Stomach (tissue), 8 donors: ENCODE measurements at regions not wholly inside any gene's neighbourhood (a gene's known extent, or its start where the extent isn't known, plus 50 kb on each side); places are given as distances from the start of the nearest gene placed in this dataset.

Experiments used
- DNase-seq, 2 donors: peaks; one replicate each; pipeline versions ENCODE4 v3.0.0 to v3.0.0-alpha.2; 2013 to 2019
- H3K27ac ChIP-seq, 5 donors: fragments of 200-600 bp in 4 of 5; sonication (generic) in 4 of 5; one replicate each; pipeline ENCODE4 v1.5.1; 2013 to 2019; ENCODE audit warnings: mild to moderate bottlenecking in 1 of 5, moderate library complexity in 1 of 5
- H3K27me3 ChIP-seq, 3 donors: fragments of 200-600 bp; sonication (generic); one replicate each; pipeline ENCODE4 v1.5.1; 2017 to 2019; ENCODE audit warnings: mixed run types in 1 of 3
- H3K36me3 ChIP-seq, 4 donors: fragments of 200-600 bp; sonication (generic); 1 replicate in 3 of 4; 2 replicates in 1 of 4; pipeline ENCODE4 v1.5.1; 2016 to 2019
- H3K4me1 ChIP-seq, 4 donors: fragments of 200-600 bp; sonication (generic); one replicate each; pipeline ENCODE4 v1.5.1; 2016 to 2019
- H3K4me3 ChIP-seq, 4 donors: fragments of 200-600 bp; sonication (generic) in 3 of 4; one replicate each; pipeline ENCODE4 v1.5.1; 2016 to 2019; ENCODE audit warnings: mild to moderate bottlenecking in 1 of 4
- H3K9me3 ChIP-seq, 4 donors: fragments of 200-600 bp; sonication (generic); one replicate each; pipeline ENCODE4 v1.5.1; 2016 to 2019
- CTCF ChIP-seq, 7 experiments: fragments of 450-650 bp in 4 of 7; fragments of 200-600 bp in 3 of 7; sonication (generic) in 3 of 7; IDR thresholded peaks; one replicate each; pipeline ENCODE4 v1.5.1; 2016 to 2019; ENCODE audit warnings: antibody characterized with exemption in 7 of 7, control low read depth in 2 of 7, mild to moderate bottlenecking in 1 of 7
- EP300 ChIP-seq: sonication (generic); formaldehyde crosslinking; IDR thresholded peaks from one replicate; pipeline ENCODE4 v1.6.1; 2017; ENCODE audit warnings: antibody characterized with exemption
- POLR2A ChIP-seq, 4 donors: fragments of 450-650 bp; IDR thresholded peaks; one replicate each; pipeline ENCODE4 v1.6.1; 2016; ENCODE audit warnings: antibody characterized with exemption in 4 of 4, control low read depth in 2 of 4, mild to moderate bottlenecking in 1 of 4, moderate library complexity in 1 of 4
- POLR2AphosphoS5 ChIP-seq, 3 donors: sonication (generic); formaldehyde crosslinking; IDR thresholded peaks; one replicate each; pipeline ENCODE4 v1.6.1; 2016; ENCODE audit warnings: antibody characterized with exemption in 3 of 3
- WGBS, 5 donors: extraction: QIAGEN DNeasy Blood & Tissue Kit in 3 of 5; methylation state at CpG; one replicate each; pipeline versions ENCODE4 v1.1.5 to v1.1.7; 2013 to 2018; 5-methylcytosine and 5-hydroxymethylcytosine counted together
- intact Hi-C: fragments of 100-400 bp; cut with DNase I; formaldehyde crosslinking; loops from one replicate; pipeline ENCODE4 v1.15.1; 2023; ENCODE audit warnings: low total_unique reads
- donor health status: healthy with polysubstance abuse.
- donor health status: Bipolar disorder and iron deficiency.
- donor health status: healthy.

- H3K27ac ChIP-seq, result no peak overlapping the region
- no peak overlapping the region for H3K4me3 ChIP-seq
- H3K4me1 ChIP-seq, result no peaks in the 10 kb centered on the region
- no peaks in the 10 kb centered on the region for H3K36me3 ChIP-seq
- intact Hi-C loops, result no loop called here
- H3K9me3 ChIP-seq, result peaks cover 0 to 3% (median 0%) of the 10 kb centered on the region in 4 donors
- WGBS, 5 donors, result 76 to 91% (median 86%) methylated on average over 1 of the region's 1 CpG
- no peak for DNase-seq
- TF ChIP-seq EP300 (no peak), POLR2AphosphoS5 (IDR thresholded peaks at IDR 0.05) (no peak), CTCF (IDR thresholded peaks at IDR 0.05) (no peak), POLR2A (IDR thresholded peaks at IDR 0.05) (no peak)
- no peaks in the 10 kb centered on the region for H3K27me3 ChIP-seq
These were observed 196.0 kb upstream of the NPY2R start for GRCh38 chr4:155012469-155012868.

- no peak overlapping the region for H3K27ac ChIP-seq
- H3K27me3 ChIP-seq, result peaks cover 0 to 4% (median 0%) of the 10 kb centered on the region in 3 donors
- intact Hi-C loops, result no loop called here
- H3K4me3 ChIP-seq, result no peak overlapping the region
- TF ChIP-seq CTCF (IDR thresholded peaks at IDR 0.05) (no peak), POLR2A (IDR thresholded peaks at IDR 0.05) (no peak), POLR2AphosphoS5 (IDR thresholded peaks at IDR 0.05) (no peak), EP300 (no peak)
- DNase-seq, result no peak
- H3K4me1 ChIP-seq, result no peaks in the 10 kb centered on the region
- H3K9me3 ChIP-seq, result peaks cover 0 to 6% (median 4%) of the 10 kb centered on the region in 4 donors
- no peaks in the 10 kb centered on the region for H3K36me3 ChIP-seq
These were observed 191.0 kb upstream of the NPY2R start for GRCh38 chr4:155017426-155017825.

GRCh38 chr4:155025762-155026457, 182.5 kb upstream of the NPY2R start:
- 27 to 43% (median 28%) methylated on average over 10 of the region's 10 CpGs for WGBS, 5 donors
- H3K27me3 ChIP-seq, result peaks cover 0 to 4% (median 0%) of the 10 kb centered on the region in 3 donors
- DNase-seq, result peak; percentile 63 to 79
- H3K27ac ChIP-seq, result no peak overlapping the region
- H3K36me3 ChIP-seq, result no peaks in the 10 kb centered on the region
- H3K4me3 ChIP-seq, result no peak overlapping the region
- H3K4me1 ChIP-seq, result no peaks in the 10 kb centered on the region
- TF ChIP-seq POLR2A (IDR thresholded peaks at IDR 0.05), result no peak
- TF ChIP-seq CTCF (IDR thresholded peaks at IDR 0.05), result peak in 5 of 7 experiments; percentile 34 to 54 (median 40)
- TF ChIP-seq POLR2AphosphoS5 (IDR thresholded peaks at IDR 0.05), result no peak
- TF ChIP-seq EP300, result no peak
- intact Hi-C loops, result no loop called here
- H3K9me3 ChIP-seq, result peaks cover 0 to 6% (median 2%) of the 10 kb centered on the region in 4 donors

- TF ChIP-seq CTCF (IDR thresholded peaks at IDR 0.05), result no peak
- TF ChIP-seq POLR2AphosphoS5 (IDR thresholded peaks at IDR 0.05), result no peak
- no peak for TF ChIP-seq POLR2A (IDR thresholded peaks at IDR 0.05)
- TF ChIP-seq EP300, result no peak
- Histone ChIP-seq H3K27me3 (no peaks in the 10 kb centered on the region), H3K4me3 (no peak overlapping the region), H3K4me1 (no peaks in the 10 kb centered on the region), H3K36me3 (no peaks in the 10 kb centered on the region), H3K27ac (no peak overlapping the region), H3K9me3 (no peaks in the 10 kb centered on the region)
- WGBS, 5 donors, result 75 to 80% (median 78%) methylated on average over 6 of the region's 6 CpGs
- intact Hi-C loops, result no loop called here
- no peak for DNase-seq
These were observed 181.7 kb upstream of the NPY2R start for GRCh38 chr4:155026715-155027114.
